GM23338 (cell line): ENCODE measurements at regions not wholly inside any gene's neighbourhood (a gene's known extent, or its start where the extent isn't known, plus 50 kb on each side); places are given as distances from the start of the nearest gene placed in this dataset.

Source experiments
- ATAC-seq: fragments of 200-7000 bp; cut with Tn5 transposase; 3 replicates; pipeline ENCODE4 v1.9.1; 2020
- DNase-seq: peaks from one replicate; pipeline ENCODE4 v3.0.0-alpha.2; 2015; ENCODE audit warnings: low spot score
- H2AFZ ChIP-seq: fragments of 200-600 bp; sonication (generic); 2 replicates; pipeline ENCODE4 v1.8.0; 2016; ENCODE audit warnings: antibody characterized with exemption, mild to moderate bottlenecking, moderate library complexity
- H3F3A ChIP-seq: fragments of 200-600 bp; sonication (generic); replicated peaks from 2 replicates; pipeline ENCODE4 v1.8.0; 2017; ENCODE audit warnings: antibody characterized with exemption, mixed run types, low read depth
- H3K27ac ChIP-seq: fragments of 200-600 bp; sonication (generic); 2 replicates; pipeline ENCODE4 v1.6.1; 2016; ENCODE audit warnings: low read depth
- H3K27me3 ChIP-seq: fragments of 200-600 bp; sonication (generic); 2 replicates; pipeline ENCODE4 v1.8.0; 2016; ENCODE audit warnings: mild to moderate bottlenecking, mixed run types, moderate library complexity; ENCODE audit not compliant: insufficient read depth
- H3K36me3 ChIP-seq: fragments of 200-600 bp; sonication (generic); 2 replicates; pipeline ENCODE4 v1.8.0; 2016; ENCODE audit warnings: mild to moderate bottlenecking; ENCODE audit not compliant: insufficient read depth
- H3K4me1 ChIP-seq: fragments of 200-600 bp; sonication (generic); 2 replicates; pipeline ENCODE4 v1.8.0; 2016; ENCODE audit warnings: mild to moderate bottlenecking, moderate library complexity; ENCODE audit not compliant: insufficient read depth
- H3K4me2 ChIP-seq: fragments of 200-600 bp; sonication (generic); 2 replicates; pipeline ENCODE4 v1.7.1; 2017; ENCODE audit warnings: mixed run types
- H3K4me3 ChIP-seq: fragments of 200-600 bp; sonication (generic); 2 replicates; pipeline ENCODE4 v1.6.1; 2016; ENCODE audit warnings: mixed run types
- H3K79me2 ChIP-seq: fragments of 200-600 bp; sonication (generic); replicated peaks from 2 replicates; pipeline ENCODE4 v1.8.0; 2017; ENCODE audit warnings: mild to moderate bottlenecking; ENCODE audit not compliant: insufficient read depth
- H3K9me2 ChIP-seq: fragments of 200-600 bp; sonication (generic); 2 replicates; pipeline ENCODE4 v1.8.0; 2017; ENCODE audit not compliant: insufficient read depth
- H4K20me1 ChIP-seq: fragments of 200-600 bp; sonication (generic); replicated peaks from 2 replicates; pipeline ENCODE4 v1.8.0; 2017; ENCODE audit warnings: mild to moderate bottlenecking; ENCODE audit not compliant: insufficient read depth
- H3K27ac Mint-ChIP-seq: 2 replicates; pipeline ENCODE4 v1.8.0; 2020; ENCODE audit warnings: inconsistent platforms, mild to moderate bottlenecking, moderate library complexity, mixed read lengths
- H3K27me3 Mint-ChIP-seq: 3 replicates; pipeline ENCODE4 v1.8.0; 2022; ENCODE audit warnings: low read depth, mild to moderate bottlenecking, moderate library complexity, mixed read lengths, inconsistent platforms; ENCODE audit not compliant: insufficient read depth, poor library complexity
- H3K36me3 Mint-ChIP-seq: 3 replicates; pipeline ENCODE4 v1.8.0; 2021; ENCODE audit warnings: low read depth, mild to moderate bottlenecking, inconsistent platforms, moderate library complexity, mixed read lengths
- H3K4me1 Mint-ChIP-seq: 3 replicates; pipeline ENCODE4 v1.8.0; 2020; ENCODE audit warnings: mild to moderate bottlenecking, inconsistent platforms, mixed read lengths
- H3K4me3 Mint-ChIP-seq: 3 replicates; pipeline ENCODE4 v1.8.0; 2021; ENCODE audit warnings: moderate library complexity, mild to moderate bottlenecking, inconsistent platforms, mixed read lengths
- H3K9me3 Mint-ChIP-seq: 3 replicates; pipeline ENCODE4 v1.8.0; 2020; ENCODE audit warnings: moderate library complexity, mild to moderate bottlenecking, inconsistent platforms, mixed read lengths
- CREB1 ChIP-seq: fragments of 250-450 bp; sonication (Bioruptor Pico); IDR thresholded peaks from 2 replicates; pipeline ENCODE4 v1.5.0; 2020; ENCODE audit warnings: low read depth, mild to moderate bottlenecking, moderate library complexity
- CTCF ChIP-seq, 2 experiments: fragments of 200-600 bp in 1 of 2; sonication (generic) in 1 of 2; conservative IDR thresholded peaks; 2 replicates each; pipeline versions ENCODE4 v1.5.1 to v1.6.1; 2016 to 2017; ENCODE audit warnings: antibody characterized with exemption in 2 of 2, low read depth in 2 of 2, mild to moderate bottlenecking in 2 of 2, moderate library complexity in 1 of 2
- ETS1 ChIP-seq: IDR thresholded peaks from 2 replicates; pipeline ENCODE4 v1.6.1; 2016; ENCODE audit warnings: antibody characterized with exemption
- EZH2phosphoT487 ChIP-seq: fragments of 200-600 bp; sonication (generic); IDR thresholded peaks from one replicate; pipeline ENCODE4 v1.8.1; 2018; ENCODE audit warnings: antibody characterized with exemption; ENCODE audit not compliant: unreplicated experiment
- POLR2AphosphoS5 ChIP-seq: IDR thresholded peaks from 2 replicates; pipeline ENCODE4 v1.6.1; 2016; ENCODE audit warnings: antibody characterized with exemption, low read depth
- REST ChIP-seq: IDR thresholded peaks from one replicate; pipeline ENCODE4 v1.6.1; 2018; ENCODE audit warnings: antibody characterized with exemption; ENCODE audit not compliant: unreplicated experiment
- ZNF331 ChIP-seq: fragments of 250-450 bp; sonication (Bioruptor Pico); IDR thresholded peaks from 2 replicates; pipeline ENCODE4 v1.5.0; 2020; ENCODE audit warnings: low read depth, mild to moderate bottlenecking, moderate library complexity

GRCh38 chr19:27876489-27876888, 1336.5 kb downstream of the UQCRFS1 start:
- Histone ChIP-seq H3K9me2 (no peaks in the 10 kb centered on the region), H3K4me3 (no peak overlapping the region), H3K4me1 (no peaks in the 10 kb centered on the region), H3K27me3 (no peaks in the 10 kb centered on the region), H2AFZ (no peak overlapping the region), H3F3A (no peaks in the 10 kb centered on the region), H3K79me2 (no peaks in the 10 kb centered on the region), H4K20me1 (no peaks in the 10 kb centered on the region), H3K27ac (no peak overlapping the region), H3K36me3 (peaks cover 8% of the 10 kb centered on the region; the same call in 1 of the 2 replicates), H3K4me2 (no peak overlapping the region)
- DNase-seq (no peak), ATAC-seq (no peak)
- Mint-ChIP-seq H3K27me3 (no peaks in the 10 kb centered on the region), H3K4me1 (no peaks in the 10 kb centered on the region), H3K9me3 (peaks cover 98% of the 10 kb centered on the region), H3K27ac (no peak overlapping the region), H3K4me3 (no peak overlapping the region), H3K36me3 (peaks cover 16% of the 10 kb centered on the region)
- TF ChIP-seq CREB1 (CRISPR knock-in tag) (no peak), REST (no peak), CTCF (conservative IDR thresholded peaks at IDR 0.05; ENCODE audit: low read depth in 2 of 2) (no peak), ETS1 (no peak)

GRCh38 chr19:27872370-27872769, 1340.6 kb downstream of the UQCRFS1 start:
- peaks cover 13% of the 10 kb centered on the region; the same call in 1 of the 2 replicates for H3K36me3 ChIP-seq
- H3K4me1 ChIP-seq: no peaks in the 10 kb centered on the region
- DNase-seq (no peak), ATAC-seq (no peak)
- no peak overlapping the region for H3K27ac ChIP-seq
- H3K4me1 Mint-ChIP-seq: no peaks in the 10 kb centered on the region
- no peak overlapping the region for H3K27ac Mint-ChIP-seq
- H2AFZ ChIP-seq: no peak overlapping the region
- no peaks in the 10 kb centered on the region for H3K27me3 Mint-ChIP-seq
- no peaks in the 10 kb centered on the region for H3K9me2 ChIP-seq
- H3F3A ChIP-seq: no peaks in the 10 kb centered on the region
- no peaks in the 10 kb centered on the region for H3K27me3 ChIP-seq
- peaks cover 94% of the 10 kb centered on the region for H3K9me3 Mint-ChIP-seq
- no peak overlapping the region for H3K4me3 Mint-ChIP-seq
- H3K79me2 ChIP-seq: no peaks in the 10 kb centered on the region
- no peaks in the 10 kb centered on the region for H4K20me1 ChIP-seq
- H3K36me3 Mint-ChIP-seq: peaks cover 14% of the 10 kb centered on the region
- no peak overlapping the region for H3K4me3 ChIP-seq
- H3K4me2 ChIP-seq: no peak overlapping the region
- TF ChIP-seq CTCF (conservative IDR thresholded peaks at IDR 0.05; ENCODE audit: low read depth in 2 of 2) (no peak), POLR2AphosphoS5 (no peak), REST (no peak), ZNF331 (CRISPR knock-in tag) (no peak), EZH2phosphoT487 (no peak)
